Smooth muscle cell (in vitro differentiated cells): ENCODE measurements at regions not wholly inside any gene's neighbourhood (a gene's known extent, or its start where the extent isn't known, plus 50 kb on each side); places are given as distances from the start of the nearest gene placed in this dataset.

Experiments used
- DNase-seq: peaks from one replicate; lab custom pipeline; 2025; ENCODE audit not compliant: unreplicated experiment; lab: John Stamatoyannopoulos, UW
- H2AFZ ChIP-seq: fragments of 200-600 bp; sonication (generic); 2 replicates; pipeline ENCODE4 v1.6.0; 2016; ENCODE audit warnings: antibody characterized with exemption, low read depth, mild to moderate bottlenecking
- H3F3A ChIP-seq: fragments of 200-600 bp; sonication (generic); 2 replicates; pipeline ENCODE4 v1.6.0; 2017; ENCODE audit warnings: antibody characterized with exemption, low read depth
- H3K27ac ChIP-seq: fragments of 200-600 bp; sonication (generic); 2 replicates; pipeline ENCODE4 v1.5.1; 2016; ENCODE audit warnings: low read depth, mild to moderate bottlenecking
- H3K27me3 ChIP-seq: fragments of 200-600 bp; sonication (generic); 2 replicates; pipeline ENCODE4 v1.6.1; 2016; ENCODE audit warnings: low read depth, mild to moderate bottlenecking
- H3K36me3 ChIP-seq: fragments of 200-600 bp; sonication (generic); 2 replicates; pipeline ENCODE4 v1.5.1; 2016; ENCODE audit warnings: low read depth
- H3K4me1 ChIP-seq: fragments of 200-600 bp; sonication (generic); 2 replicates; pipeline ENCODE4 v1.5.1; 2016; ENCODE audit warnings: low read depth
- H3K4me2 ChIP-seq: fragments of 200-600 bp; sonication (generic); 2 replicates; pipeline ENCODE4 v1.6.0; 2016; ENCODE audit warnings: mild to moderate bottlenecking
- H3K4me3 ChIP-seq: fragments of 200-600 bp; sonication (generic); 2 replicates; pipeline ENCODE4 v1.5.1; 2016; ENCODE audit warnings: mild to moderate bottlenecking
- H3K79me2 ChIP-seq: fragments of 200-600 bp; sonication (generic); 2 replicates; pipeline ENCODE4 v1.6.0; 2016; ENCODE audit warnings: low read depth, mild to moderate bottlenecking
- H3K9ac ChIP-seq: fragments of 200-600 bp; sonication (generic); 2 replicates; pipeline ENCODE4 v1.6.0; 2016; ENCODE audit warnings: low read depth
- H3K9me3 ChIP-seq: fragments of 200-600 bp; sonication (generic); replicated peaks from 2 replicates; pipeline ENCODE4 v1.5.1; 2016; ENCODE audit warnings: low read depth
- H4K20me1 ChIP-seq: fragments of 200-600 bp; sonication (generic); 2 replicates; pipeline ENCODE4 v1.6.0; 2016; ENCODE audit warnings: low read depth
- CTCF ChIP-seq: fragments of 200-600 bp; sonication (generic); IDR thresholded peaks from 2 replicates; pipeline ENCODE4 v1.5.1; 2017; ENCODE audit warnings: borderline replicate concordance, mild to moderate bottlenecking, antibody characterized with exemption; ENCODE audit not compliant: insufficient read depth, poor library complexity, severe bottlenecking
- WGBS: methylation state at CpG from one replicate; pipeline ENCODE4 v1.1.7; 2016; ENCODE audit warnings: low lambda C conversion rate; 5-methylcytosine and 5-hydroxymethylcytosine counted together

- no peaks in the 10 kb centered on the region for H3K9me3 ChIP-seq
- H3F3A ChIP-seq: no peaks in the 10 kb centered on the region
- H3K9ac ChIP-seq: no peak overlapping the region
- H2AFZ ChIP-seq: no peak overlapping the region
- H3K79me2 ChIP-seq: no peaks in the 10 kb centered on the region
- H3K27ac ChIP-seq: no peak overlapping the region
- H3K36me3 ChIP-seq: no peaks in the 10 kb centered on the region
- H3K4me3 ChIP-seq: no peak overlapping the region
- no peaks in the 10 kb centered on the region for H3K27me3 ChIP-seq
- TF ChIP-seq CTCF: no peak
- no peak overlapping the region for H3K4me2 ChIP-seq
- H3K4me1 ChIP-seq: peaks cover 5% of the 10 kb centered on the region
- no peak for DNase-seq
- H4K20me1 ChIP-seq: no peaks in the 10 kb centered on the region
Observed at GRCh38 chr15:60221356-60221755, 176.4 kb downstream of the ANXA2 start.

GRCh38 chr15:60222404-60222803 lies 175.4 kb downstream of the ANXA2 start:
- Histone ChIP-seq H3K4me2 (no peak overlapping the region), H3K4me3 (no peak overlapping the region), H2AFZ (no peak overlapping the region), H3K79me2 (no peaks in the 10 kb centered on the region), H3K27ac (no peak overlapping the region), H3K4me1 (peaks cover 5% of the 10 kb centered on the region), H3K36me3 (no peaks in the 10 kb centered on the region), H3F3A (no peaks in the 10 kb centered on the region), H4K20me1 (no peaks in the 10 kb centered on the region), H3K9me3 (no peaks in the 10 kb centered on the region), H3K27me3 (peaks cover 3% of the 10 kb centered on the region), H3K9ac (no peak overlapping the region)
- WGBS: 50% methylated on average over 1 of the region's 1 CpG
- no peak for TF ChIP-seq CTCF
- no peak for DNase-seq

- no peak for DNase-seq
- Histone ChIP-seq H3K79me2 (no peaks in the 10 kb centered on the region), H3K9ac (no peak overlapping the region), H3K36me3 (no peaks in the 10 kb centered on the region), H2AFZ (no peak overlapping the region), H4K20me1 (no peaks in the 10 kb centered on the region), H3K4me3 (no peak overlapping the region), H3K27ac (no peak overlapping the region), H3F3A (no peaks in the 10 kb centered on the region), H3K4me1 (peaks cover 3% of the 10 kb centered on the region), H3K4me2 (no peak overlapping the region), H3K27me3 (peaks cover 3% of the 10 kb centered on the region), H3K9me3 (no peaks in the 10 kb centered on the region)
- TF ChIP-seq CTCF: no peak
- 80% methylated on average over 7 of the region's 7 CpGs for WGBS
Observed at GRCh38 chr15:60223176-60223575, 174.6 kb downstream of the ANXA2 start.

- H3F3A ChIP-seq: no peaks in the 10 kb centered on the region
- no peaks in the 10 kb centered on the region for H3K4me1 ChIP-seq
- H3K36me3 ChIP-seq: no peaks in the 10 kb centered on the region
- H3K4me3 ChIP-seq: no peak overlapping the region
- DNase-seq: no peak
- H4K20me1 ChIP-seq: no peaks in the 10 kb centered on the region
- TF ChIP-seq CTCF: no peak
- no peak overlapping the region for H3K9ac ChIP-seq
- H3K9me3 ChIP-seq: no peaks in the 10 kb centered on the region
- H3K27ac ChIP-seq: no peak overlapping the region
- no peaks in the 10 kb centered on the region for H3K79me2 ChIP-seq
- whole genome bisulfite sequencing: 61% methylated on average over 7 of the region's 7 CpGs
- H3K4me2 ChIP-seq: no peak overlapping the region
- no peak overlapping the region for H2AFZ ChIP-seq
- peaks cover 8% of the 10 kb centered on the region for H3K27me3 ChIP-seq
Observed at GRCh38 chr15:60226924-60227323, 170.9 kb downstream of the ANXA2 start.
